ENCODE measurements at regions not wholly inside any gene's neighbourhood (a gene's known extent, or its start where the extent isn't known, plus 50 kb on each side); places are given as distances from the start of the nearest gene placed in this dataset.

DNA sequence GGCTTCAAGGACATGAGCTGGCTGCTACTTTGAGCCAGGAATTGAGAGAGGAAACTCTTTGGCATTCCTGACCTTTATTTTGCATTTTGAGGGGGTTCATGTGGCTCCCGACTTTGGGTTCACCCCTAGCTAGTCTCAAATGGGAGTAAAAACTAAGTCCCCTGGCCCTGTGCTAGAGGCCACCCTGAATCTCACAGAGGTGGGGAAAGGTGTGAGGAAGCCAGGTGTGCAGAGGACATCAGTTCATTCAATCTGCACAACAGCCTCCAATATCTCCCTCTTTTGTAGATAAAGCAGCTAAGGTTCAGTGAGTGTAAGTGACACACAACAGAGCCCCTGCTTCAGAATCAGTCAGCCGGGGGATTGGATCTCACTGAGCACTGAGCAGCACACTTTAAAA lies 325.7 kb downstream of the DCDC2C start:
- H3K9ac ChIP-seq (ENCODE audit: low read depth, low read length), result no peak overlapping the region
- no peaks in the 10 kb centered on the region for H3K9me3 ChIP-seq (ENCODE audit: control insufficient read depth, insufficient read depth, low read length)
- no peaks in the 10 kb centered on the region for H3K4me1 ChIP-seq (ENCODE audit: insufficient read depth, low read length)
- H3K36me3 ChIP-seq (ENCODE audit: insufficient read depth, low read length), result no peaks in the 10 kb centered on the region

GRCh38 chr2:4039896-4040295 lies 336.5 kb downstream of the DCDC2C start:
- H3K9me3 ChIP-seq (ENCODE audit: control insufficient read depth, insufficient read depth, low read length), result no peaks in the 10 kb centered on the region; the same call in 1 of the 2 replicates
- no peak overlapping the region for H3K9ac ChIP-seq (ENCODE audit: low read depth, low read length)
- no peaks in the 10 kb centered on the region for H3K36me3 ChIP-seq (ENCODE audit: insufficient read depth, low read length)
- H3K4me1 ChIP-seq (ENCODE audit: insufficient read depth, low read length), result no peaks in the 10 kb centered on the region

DNA sequence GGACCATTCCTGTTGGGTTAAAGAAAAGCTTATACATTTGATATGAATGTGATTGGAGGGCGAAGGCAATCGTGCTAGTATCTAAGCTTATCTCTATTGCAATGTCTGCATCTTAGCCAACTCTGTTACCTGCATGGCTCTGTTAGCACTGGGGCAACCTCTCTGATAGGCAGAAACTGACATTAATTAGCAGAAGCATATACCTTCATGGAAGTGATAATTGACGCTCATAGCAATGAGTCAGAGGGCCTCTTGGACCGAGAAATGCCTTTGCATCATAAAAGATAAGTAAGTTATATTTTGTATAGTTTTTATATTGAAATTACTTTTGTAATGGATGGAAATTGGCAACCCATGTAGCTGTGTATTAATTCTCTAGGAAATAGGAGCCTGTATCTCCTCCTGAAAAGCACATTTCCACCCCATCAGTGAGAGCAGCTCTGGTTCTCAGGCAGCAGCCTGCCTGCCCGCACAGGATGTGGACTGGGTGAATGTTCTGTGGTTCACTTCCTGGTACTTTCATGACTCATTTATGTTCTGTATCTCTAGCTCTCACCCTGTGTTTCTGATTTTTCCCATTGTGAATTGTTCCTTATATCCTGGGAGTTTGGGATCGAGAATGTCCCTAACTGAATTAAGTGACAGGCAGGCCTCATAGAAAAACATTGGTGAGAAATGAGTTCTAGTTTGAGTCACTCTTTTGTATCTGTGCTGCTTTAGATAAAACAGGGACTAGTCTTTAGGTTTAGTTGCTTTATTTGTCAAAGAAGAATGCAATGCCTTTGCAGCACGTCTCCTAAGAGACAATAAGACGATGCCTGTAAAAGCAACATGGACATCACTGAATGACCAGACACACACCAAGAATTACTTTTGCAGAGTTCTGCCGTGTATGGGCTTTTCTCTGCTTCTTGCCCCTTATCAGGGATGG lies 344.9 kb downstream of the DCDC2C start:
- Histone ChIP-seq H3K9ac (ENCODE audit: low read depth, low read length) (no peak overlapping the region), H3K4me1 (ENCODE audit: insufficient read depth, low read length) (no peaks in the 10 kb centered on the region), H3K36me3 (ENCODE audit: insufficient read depth, low read length) (no peaks in the 10 kb centered on the region), H3K9me3 (ENCODE audit: control insufficient read depth, insufficient read depth, low read length) (no peaks in the 10 kb centered on the region)

- H3K36me3 ChIP-seq (ENCODE audit: insufficient read depth, low read length), result no peaks in the 10 kb centered on the region
- H3K9ac ChIP-seq (ENCODE audit: low read depth, low read length), result no peak overlapping the region
- H3K9me3 ChIP-seq (ENCODE audit: control insufficient read depth, insufficient read depth, low read length), result no peaks in the 10 kb centered on the region
- no peaks in the 10 kb centered on the region for H3K4me1 ChIP-seq (ENCODE audit: insufficient read depth, low read length)
Measured at GRCh38 chr2:4049463-4049862, 346.1 kb downstream of the DCDC2C start.

DNA sequence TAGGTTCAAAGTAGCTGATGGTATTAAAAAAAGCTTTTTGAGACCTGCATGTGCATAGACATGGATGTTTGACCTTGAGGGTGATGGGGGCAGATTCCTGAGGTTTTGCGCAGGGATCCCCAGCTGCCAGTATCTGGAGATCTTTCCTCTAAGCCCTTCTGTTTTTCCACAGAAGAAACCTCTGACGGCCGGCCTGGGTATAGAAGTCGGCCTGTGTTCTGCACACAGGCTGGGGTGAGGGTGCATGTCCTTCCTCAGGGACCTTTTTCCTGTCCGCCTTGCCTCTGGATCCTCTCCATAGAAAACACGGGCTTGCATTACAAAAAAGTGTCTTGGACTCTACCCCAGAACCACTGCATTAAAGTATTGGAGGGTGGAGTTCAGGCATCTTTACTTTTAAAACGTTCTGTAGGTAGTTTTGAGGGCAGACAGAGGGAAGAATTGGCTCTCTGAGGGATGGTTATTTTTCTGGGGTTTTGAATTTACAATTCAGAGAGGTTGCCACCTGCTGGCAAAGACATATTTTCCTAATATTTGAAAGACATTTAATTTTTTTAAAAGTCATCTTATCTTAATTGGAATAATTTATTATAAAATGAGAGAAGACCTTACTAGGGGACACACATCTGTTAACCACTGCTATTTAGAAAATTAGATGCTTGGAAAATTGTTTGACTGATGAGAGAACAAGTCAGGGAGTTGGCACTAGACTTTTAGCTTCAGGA lies 350.6 kb downstream of the DCDC2C start:
- Histone ChIP-seq H3K9me3 (ENCODE audit: control insufficient read depth, insufficient read depth, low read length) (no peaks in the 10 kb centered on the region), H3K4me1 (ENCODE audit: insufficient read depth, low read length) (no peaks in the 10 kb centered on the region), H3K36me3 (ENCODE audit: insufficient read depth, low read length) (no peaks in the 10 kb centered on the region), H3K9ac (ENCODE audit: low read depth, low read length) (no peak overlapping the region)

DNA sequence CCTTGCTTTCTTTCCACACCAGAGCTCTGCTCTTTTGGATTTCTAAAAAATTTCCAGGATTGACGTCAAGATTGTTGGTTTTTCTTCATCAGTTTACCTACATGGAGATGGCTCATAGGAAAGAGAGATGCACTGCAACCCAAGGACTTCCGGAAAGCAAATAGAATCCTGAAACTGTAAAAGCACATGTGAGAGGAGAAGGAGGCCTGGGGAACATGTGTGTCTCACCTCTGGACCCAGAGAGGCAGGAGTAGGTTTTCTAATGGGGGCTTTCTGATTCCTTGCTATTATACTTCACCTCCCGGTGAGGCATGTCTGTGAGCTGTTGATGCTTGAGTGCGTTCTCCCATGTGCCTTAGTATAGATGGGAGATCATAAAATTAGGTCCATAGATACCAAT lies 362.8 kb downstream of the DCDC2C start:
- H3K36me3 ChIP-seq (ENCODE audit: insufficient read depth, low read length), result no peaks in the 10 kb centered on the region
- H3K9ac ChIP-seq (ENCODE audit: low read depth, low read length), result no peak overlapping the region
- H3K4me1 ChIP-seq (ENCODE audit: insufficient read depth, low read length), result no peaks in the 10 kb centered on the region
- no peaks in the 10 kb centered on the region for H3K9me3 ChIP-seq (ENCODE audit: control insufficient read depth, insufficient read depth, low read length)

DNA sequence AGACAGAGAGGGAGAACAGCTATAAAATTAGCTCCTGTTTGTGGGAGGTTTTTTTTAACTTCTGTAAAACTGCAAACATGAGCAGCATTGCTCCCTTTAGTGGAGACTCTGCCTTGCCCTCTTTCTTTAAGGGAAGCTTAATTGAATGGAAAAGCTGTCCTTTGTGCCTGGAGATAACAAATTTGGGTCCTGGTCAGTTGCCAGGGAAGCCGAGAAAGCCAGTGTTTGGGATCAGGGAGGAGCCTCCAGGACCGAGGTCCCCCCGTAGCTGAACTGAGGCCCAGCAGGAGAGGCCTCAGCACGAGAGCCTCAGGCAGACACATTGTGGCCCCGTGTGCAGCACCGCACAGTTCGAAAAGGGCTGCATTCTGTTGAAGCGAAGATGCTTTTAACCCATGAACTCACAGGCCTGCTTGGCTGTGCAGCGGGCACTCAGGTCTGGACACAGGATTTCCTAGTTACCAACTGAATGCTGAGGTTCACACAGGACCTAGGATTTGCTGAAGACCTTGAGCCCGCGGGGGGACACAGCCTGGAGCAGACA lies 369.7 kb downstream of the DCDC2C start:
- Histone ChIP-seq H3K9me3 (ENCODE audit: control insufficient read depth, insufficient read depth, low read length) (no peaks in the 10 kb centered on the region), H3K4me1 (ENCODE audit: insufficient read depth, low read length) (no peaks in the 10 kb centered on the region), H3K9ac (ENCODE audit: low read depth, low read length) (no peak overlapping the region), H3K36me3 (ENCODE audit: insufficient read depth, low read length) (no peaks in the 10 kb centered on the region)

DNA sequence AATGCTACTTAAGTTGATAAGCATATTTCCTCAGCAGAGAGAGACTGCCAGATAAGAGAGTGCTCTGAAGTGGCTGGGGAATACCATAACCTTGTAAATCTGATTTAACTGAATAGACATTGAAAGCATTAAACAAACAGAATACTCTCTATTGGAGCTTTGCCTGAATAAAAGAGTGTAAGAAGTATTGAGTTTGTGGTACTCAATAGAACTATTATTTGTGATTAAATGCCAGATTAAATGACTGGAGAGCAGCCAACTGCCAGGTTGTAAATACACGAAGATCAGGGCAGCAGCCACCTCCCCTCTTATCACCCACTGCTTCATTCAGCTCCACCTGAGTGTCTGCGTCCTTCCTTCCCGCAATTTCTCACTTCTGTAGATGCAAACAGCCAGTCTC lies 373.6 kb downstream of the DCDC2C start:
- H3K36me3 ChIP-seq (ENCODE audit: insufficient read depth, low read length), result no peaks in the 10 kb centered on the region
- H3K4me1 ChIP-seq (ENCODE audit: insufficient read depth, low read length), result no peaks in the 10 kb centered on the region
- H3K9ac ChIP-seq (ENCODE audit: low read depth, low read length), result no peak overlapping the region
- H3K9me3 ChIP-seq (ENCODE audit: control insufficient read depth, insufficient read depth, low read length), result no peaks in the 10 kb centered on the region

- no peaks in the 10 kb centered on the region for H3K9me3 ChIP-seq (ENCODE audit: control insufficient read depth, insufficient read depth, low read length)
- H3K9ac ChIP-seq (ENCODE audit: low read depth, low read length), result no peak overlapping the region
- no peaks in the 10 kb centered on the region for H3K36me3 ChIP-seq (ENCODE audit: insufficient read depth, low read length)
- H3K4me1 ChIP-seq (ENCODE audit: insufficient read depth, low read length), result peaks cover 4% of the 10 kb centered on the region; the same call in 1 of the 2 replicates
Measured at GRCh38 chr2:4085186-4085585, 381.8 kb downstream of the DCDC2C start.

GRCh38 chr2:4090668-4091630 lies 387.6 kb downstream of the DCDC2C start:
- no peak overlapping the region for H3K9ac ChIP-seq (ENCODE audit: low read depth, low read length)
- peaks cover 5% of the 10 kb centered on the region; the same call in 1 of the 2 replicates for H3K4me1 ChIP-seq (ENCODE audit: insufficient read depth, low read length)
- H3K9me3 ChIP-seq (ENCODE audit: control insufficient read depth, insufficient read depth, low read length), result no peaks in the 10 kb centered on the region
- no peaks in the 10 kb centered on the region for H3K36me3 ChIP-seq (ENCODE audit: insufficient read depth, low read length)

- H3K4me1 ChIP-seq (ENCODE audit: insufficient read depth, low read length), result peaks cover 5% of the 10 kb centered on the region; the same call in 1 of the 2 replicates
- H3K9me3 ChIP-seq (ENCODE audit: control insufficient read depth, insufficient read depth, low read length), result no peaks in the 10 kb centered on the region
- no peak overlapping the region for H3K9ac ChIP-seq (ENCODE audit: low read depth, low read length)
- H3K36me3 ChIP-seq (ENCODE audit: insufficient read depth, low read length), result no peaks in the 10 kb centered on the region
Measured at GRCh38 chr2:4091869-4092268, 388.5 kb downstream of the DCDC2C start.

DNA sequence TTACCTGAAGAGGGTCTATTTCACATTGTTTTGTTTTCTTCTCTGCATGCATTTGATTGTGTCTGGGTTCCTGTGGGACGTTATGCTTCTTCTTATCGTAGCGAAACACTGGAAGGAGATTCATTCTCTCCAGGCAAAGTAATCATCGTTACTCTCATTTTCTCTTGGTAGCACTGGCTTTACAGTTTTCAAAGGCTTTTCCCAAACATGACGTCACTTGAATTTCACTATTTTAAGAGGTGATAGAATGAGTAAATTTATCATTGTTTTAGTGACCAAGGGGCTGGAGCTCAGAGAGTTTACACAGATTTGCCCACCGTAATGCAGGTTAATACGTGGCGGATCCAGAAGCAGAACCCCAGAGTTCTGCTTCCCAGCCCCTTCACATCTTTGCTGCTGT lies 391.4 kb downstream of the DCDC2C start:
- H3K36me3 ChIP-seq (ENCODE audit: insufficient read depth, low read length), result no peaks in the 10 kb centered on the region

DNA sequence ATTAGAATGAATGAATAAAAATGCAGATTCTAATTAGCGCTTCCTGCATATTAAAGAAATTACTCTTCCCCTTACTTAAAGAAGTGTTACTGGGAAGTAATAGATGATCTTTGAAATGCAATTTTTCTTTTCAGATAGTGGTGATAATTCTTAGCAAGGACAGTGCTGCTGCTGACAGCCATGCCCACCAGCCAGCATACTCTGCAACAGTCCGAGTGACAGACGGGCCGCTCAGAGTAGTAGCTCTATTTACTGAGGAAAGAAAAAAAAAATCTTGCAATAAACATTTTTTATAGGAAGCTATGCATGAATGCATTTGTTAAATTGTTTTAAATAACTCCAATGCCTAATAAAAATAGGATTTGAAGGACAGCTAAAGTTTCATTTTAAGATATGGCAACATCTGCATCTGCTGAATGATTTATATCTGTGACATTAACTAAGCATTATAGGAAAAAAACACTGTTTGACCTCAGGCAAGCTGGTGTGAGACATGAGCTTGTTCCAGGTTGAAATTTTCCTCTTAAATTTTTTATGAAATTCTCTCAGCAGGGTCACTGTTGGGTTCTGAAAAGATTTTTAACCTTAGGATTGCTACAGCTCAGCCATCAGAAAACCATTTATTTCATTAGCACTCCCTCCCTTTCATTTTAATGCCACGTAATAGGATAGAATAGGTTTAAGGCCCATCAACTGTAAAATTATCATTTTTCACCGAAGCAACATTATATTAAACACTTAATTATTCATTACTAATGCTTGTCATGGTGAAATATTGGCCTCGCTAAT lies 393.8 kb downstream of the DCDC2C start:
- Histone ChIP-seq H3K9me3 (ENCODE audit: control insufficient read depth, insufficient read depth, low read length) (no peaks in the 10 kb centered on the region), H3K36me3 (ENCODE audit: insufficient read depth, low read length) (no peaks in the 10 kb centered on the region), H3K9ac (ENCODE audit: low read depth, low read length) (no peak overlapping the region), H3K4me1 (ENCODE audit: insufficient read depth, low read length) (no peaks in the 10 kb centered on the region)

More for the DNA sequence above, 391.4 kb downstream of the DCDC2C start:
- H3K9me3 ChIP-seq (ENCODE audit: control insufficient read depth, insufficient read depth, low read length), result no peaks in the 10 kb centered on the region
- peaks cover 5% of the 10 kb centered on the region; the same call in 1 of the 2 replicates for H3K4me1 ChIP-seq (ENCODE audit: insufficient read depth, low read length)
- H3K9ac ChIP-seq (ENCODE audit: low read depth, low read length), result no peak overlapping the region

Data from ES-I3 (cell line).